C1 segment of cervical spinal cord (tissue), 14 donors: ENCODE measurements at regions not wholly inside any gene's neighbourhood (a gene's known extent, or its start where the extent isn't known, plus 50 kb on each side); places are given as distances from the start of the nearest gene placed in this dataset.

Experiments used
- DNase-seq, 14 donors: peaks; one replicate each; lab custom pipeline; 2025; lab: John Stamatoyannopoulos, UW

DNA sequence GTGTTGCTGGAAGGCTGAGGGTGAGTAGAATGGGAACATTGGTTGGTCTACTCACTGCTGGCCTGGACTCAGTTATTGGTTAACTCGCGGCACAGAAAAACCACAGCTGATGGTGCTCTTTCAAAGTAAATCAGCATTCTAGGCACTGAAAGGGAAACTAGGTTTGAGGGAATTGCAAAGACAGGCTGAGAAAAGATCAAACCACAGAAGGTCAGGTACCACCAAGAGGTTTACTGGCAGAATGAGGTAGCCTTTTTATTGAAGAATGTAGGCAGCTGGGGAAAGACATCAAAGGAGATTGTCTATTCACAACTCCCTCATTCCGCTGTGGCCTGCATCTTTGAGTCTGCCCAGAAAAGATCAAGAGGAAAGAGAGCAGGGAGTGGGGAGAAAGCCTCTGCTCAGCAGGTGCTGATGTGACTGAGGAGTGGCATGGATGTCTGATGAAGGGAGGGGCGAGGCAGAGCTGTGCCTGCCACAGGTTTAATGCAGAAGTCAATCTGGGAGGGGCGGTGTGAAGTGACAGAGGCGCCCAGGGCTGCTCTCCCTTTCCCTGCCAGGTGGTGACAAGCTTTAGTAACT is 255.5 kb downstream of the MAN2A1 start:
- DNase-seq = no peak

DNA sequence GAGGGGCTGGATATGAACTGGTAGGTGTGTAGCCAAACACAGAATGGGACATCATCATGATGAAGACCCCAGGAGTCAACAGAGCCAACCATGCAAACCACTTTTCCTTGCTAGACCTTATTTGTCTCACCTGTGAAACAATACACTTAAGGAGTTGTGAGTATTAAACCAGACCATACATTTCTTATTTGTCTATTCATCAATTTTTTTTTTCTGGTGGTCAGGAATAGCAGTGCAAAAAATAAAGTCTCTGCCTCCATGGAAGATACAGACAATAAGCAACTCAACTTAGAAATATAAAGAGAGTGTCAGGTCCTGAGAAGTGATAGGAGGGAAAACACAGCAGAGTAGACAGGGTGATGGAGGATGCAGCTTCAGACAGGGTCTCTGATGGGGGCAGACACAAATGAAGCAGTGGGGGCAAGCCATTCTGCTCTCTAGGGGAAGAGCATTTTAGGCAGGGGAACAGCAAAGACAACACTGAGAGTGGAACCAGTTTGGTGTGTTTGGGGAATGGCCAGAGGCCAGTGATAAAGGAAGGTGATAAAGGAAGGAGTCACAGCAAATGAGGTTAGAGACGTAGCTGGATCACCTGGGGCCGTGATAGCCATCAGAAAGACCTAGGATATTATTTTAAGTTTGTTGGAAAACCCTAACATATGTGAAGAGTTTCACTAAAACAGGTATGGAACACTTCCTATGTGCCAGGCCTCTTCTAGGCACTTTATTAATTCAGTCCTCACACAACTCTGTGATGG is 256.2 kb downstream of the MAN2A1 start:
- DNase-seq = no peak

DNA sequence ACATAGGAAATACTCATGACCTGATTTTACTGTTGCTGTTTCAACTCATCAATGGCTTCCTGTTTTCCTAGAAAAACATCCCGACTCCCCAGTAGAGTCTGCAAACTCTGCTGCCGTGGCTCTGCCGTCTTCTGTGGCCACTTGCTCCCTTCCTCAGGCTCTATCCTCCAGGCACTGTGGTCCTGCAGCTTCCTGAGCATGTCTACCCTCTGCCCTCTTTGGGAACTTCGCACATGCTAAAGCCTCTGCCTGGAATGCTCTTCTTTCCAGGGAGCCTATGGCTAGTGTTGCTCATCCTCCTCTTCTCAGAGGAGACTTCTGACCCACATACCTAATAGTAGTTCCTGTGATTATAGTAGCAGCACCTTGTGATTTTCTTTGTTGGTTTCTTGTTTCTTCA is 256.9 kb downstream of the MAN2A1 start:
- no peak for DNase-seq

DNA sequence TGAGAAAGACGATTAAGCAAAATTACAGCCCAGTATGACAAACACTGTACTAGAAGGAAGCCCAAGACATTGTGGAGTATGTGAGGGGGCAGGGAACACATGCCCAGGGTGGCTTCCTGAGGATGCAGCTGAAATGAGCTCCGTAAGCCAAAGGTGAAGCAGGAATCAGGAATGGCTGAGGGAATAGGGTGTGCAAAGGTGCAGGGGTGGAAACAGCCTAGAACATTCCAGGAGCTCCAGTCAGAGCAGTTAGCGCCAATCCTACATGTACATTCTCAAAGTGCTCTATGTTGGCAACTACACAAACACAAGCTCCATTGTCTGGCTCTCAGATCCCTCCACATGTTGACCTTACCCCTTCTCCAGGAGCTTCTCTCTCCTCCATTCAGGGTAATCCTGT is 257.9 kb downstream of the MAN2A1 start:
- DNase-seq = no peak

DNA sequence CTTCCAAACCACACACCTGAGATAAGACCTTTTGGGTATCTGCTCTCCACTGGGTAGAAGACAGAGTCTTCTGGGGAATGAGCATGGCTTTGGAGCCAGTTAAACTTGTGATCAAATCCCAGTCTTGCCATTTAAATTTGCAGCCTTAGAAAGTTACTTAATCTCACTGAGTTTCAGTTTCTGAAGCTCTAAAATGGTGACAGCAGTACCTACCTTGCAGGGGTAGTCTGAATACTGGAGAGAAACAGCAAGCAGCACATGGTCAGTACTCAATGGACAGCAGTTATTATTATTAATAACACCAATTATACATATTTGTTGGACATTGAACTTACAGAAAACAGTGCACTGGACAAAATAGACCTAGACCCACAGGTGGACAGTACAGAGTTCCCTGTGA is 260.9 kb downstream of the MAN2A1 start:
- no peak for DNase-seq

DNA sequence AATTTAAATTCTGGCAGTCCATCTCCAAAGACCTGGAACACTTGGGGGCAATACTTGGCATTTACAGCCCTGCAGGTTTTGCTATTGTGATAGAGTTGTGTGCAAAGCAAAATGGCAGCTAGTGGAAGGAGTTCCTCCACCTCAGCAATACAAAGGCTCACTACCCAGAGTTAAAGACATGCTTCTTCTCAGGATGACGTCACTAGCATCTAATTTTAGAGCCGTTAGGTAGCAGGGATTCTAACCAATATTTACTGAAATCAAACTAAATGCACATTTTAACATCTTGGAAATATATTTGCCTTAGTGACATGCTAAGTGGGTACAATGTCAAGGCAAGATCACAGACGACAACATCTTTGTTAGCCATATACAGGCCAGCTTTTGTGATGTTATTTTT is 261.6 kb downstream of the MAN2A1 start:
- no peak for DNase-seq

DNA sequence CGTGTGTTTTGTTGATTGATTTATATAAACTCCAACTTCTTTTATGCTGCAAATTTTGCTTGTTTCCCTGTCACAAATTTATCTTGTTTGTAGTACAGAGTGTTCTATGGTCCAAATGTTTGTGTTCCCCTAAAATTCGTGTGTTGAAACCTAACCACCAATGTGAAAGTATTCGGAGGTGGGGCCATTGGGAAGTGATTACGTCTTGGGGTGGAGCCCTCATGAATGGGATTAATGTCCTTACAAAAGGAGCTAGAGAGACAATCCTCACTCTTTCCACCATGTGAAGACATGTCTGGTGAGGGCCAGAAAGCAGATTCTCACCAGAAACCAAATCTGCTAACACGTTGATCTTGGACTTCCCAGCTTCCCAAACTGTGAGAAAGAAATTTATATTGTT is 262.0 kb downstream of the MAN2A1 start:
- DNase-seq = no peak

DNA sequence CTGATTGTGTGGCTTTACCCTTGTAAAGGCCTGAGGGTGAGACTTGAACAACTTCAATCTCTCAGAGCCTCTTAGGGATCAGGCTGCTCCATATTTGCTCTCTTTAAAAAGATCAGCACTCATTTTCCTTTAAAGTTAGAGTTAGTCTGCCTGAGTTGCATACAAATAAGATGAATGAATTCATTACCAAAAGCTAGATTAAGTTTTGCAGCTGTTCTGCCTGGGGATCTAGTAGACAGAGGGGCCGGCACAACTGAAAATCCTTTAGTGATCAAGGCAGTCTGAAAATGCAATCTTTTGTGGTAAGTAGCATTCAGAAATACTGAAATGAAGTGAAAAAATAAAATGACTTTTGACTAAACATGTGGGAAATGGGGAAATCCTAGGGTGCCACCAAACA is 264.0 kb downstream of the MAN2A1 start:
- no peak for DNase-seq

DNA sequence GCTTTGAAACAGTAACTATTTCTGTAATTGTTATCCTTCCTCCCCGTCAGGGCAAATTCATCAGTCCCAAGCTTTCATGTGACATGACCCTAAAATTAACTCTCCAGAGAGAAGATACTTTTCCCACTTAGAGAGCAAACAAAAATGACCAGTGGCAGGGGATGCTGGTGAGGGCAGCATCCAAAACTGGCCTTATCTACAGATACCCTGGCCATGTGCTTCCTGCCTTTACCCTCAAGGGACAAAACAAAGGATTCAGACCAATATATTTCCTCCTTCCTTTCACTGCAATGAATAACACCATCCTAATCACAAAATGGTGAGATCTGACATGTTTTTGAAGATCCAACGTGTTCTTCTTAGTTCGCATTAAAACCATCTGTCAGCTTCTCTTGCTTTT is 267.2 kb downstream of the MAN2A1 start:
- DNase-seq = no peak

DNA sequence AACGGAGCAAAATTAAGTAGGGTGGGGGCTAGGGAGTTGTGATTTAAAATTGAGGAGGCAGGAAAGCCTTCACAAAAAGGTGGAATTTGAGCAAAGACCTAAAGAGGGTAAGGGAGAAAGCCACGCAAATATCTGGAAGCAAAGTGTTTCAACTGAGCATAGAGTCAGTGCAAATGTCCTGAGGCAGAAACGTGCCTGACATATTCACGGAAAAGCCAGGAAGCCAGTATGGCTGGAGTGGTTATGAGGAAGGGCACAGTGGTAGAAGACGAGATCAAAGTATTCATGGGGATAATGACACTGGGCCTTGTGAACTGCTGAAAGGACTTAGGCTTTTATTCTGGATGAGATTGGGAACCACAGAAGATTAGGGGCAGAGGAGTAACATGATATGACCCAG is 268.4 kb downstream of the MAN2A1 start:
- no peak for DNase-seq

DNA sequence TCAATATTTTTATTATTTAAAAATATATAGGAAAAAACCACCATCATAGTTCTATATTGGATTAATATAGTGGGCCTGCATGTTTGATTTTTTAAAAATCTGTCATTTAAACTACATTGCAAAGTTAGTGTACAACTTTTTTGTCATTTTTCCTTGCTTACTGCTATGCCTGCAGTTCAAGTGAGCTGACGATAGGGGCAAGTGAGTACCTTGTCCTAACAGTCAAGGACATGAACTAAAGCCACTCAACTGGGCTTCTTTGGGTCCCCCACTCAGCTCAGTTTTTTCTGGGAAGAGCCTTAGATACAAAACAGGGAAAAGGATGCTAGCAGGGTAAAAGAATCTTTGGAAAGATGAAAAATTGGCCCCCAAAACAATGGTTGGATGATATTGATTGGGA is 269.9 kb downstream of the MAN2A1 start:
- no peak for DNase-seq

DNA sequence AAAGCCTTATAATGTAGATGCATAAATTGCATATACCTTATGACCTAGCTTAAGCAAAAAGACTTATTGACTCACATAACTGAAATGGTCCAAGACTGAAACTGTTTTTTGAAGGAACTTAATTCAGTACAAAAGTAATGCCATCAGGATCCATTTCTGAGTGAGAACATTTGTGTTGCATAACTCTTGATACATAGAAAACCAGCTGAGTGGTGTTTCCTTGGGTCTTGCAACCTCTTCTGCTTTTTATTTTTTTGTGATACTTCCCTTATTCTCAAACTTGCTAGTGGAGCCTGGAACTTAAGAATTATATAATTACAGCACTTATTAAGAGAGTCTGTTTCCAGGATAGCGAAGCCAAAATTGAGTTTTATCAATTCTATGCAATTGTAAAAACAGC is 272.0 kb downstream of the MAN2A1 start:
- no peak for DNase-seq

DNA sequence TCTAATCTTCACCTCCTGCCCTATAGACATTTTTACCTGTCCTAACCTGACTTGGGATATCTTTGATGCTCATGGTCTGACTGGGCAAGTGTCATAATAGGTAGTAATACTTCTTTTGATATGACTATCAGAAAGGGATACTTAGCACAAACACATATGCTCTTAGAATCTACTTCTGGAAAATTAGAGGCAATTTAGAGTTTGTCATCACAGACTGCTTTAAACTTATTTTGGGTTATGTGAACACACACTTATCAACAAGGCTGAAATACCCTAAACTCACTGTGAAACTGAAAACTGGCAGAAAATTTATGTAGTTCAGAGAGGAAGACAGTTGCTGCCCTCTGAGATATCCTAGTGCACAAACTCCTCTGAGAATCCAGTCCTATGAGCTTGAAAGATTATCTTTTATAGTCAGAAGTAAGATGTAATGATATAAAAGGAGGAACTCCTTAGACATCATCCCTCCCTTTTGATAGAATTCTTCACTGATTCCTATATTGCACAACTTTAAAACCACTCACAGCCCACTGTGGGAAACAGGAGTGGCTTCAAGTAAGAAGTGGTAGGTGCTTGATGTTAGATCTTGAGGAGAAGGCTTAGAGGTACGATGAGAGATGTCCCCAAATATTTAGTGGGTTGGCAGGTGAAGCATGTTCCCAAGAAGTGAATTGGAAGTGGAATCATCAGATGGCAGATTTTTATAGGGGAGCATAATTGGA is 273.3 kb downstream of the MAN2A1 start:
- no peak for DNase-seq

DNA sequence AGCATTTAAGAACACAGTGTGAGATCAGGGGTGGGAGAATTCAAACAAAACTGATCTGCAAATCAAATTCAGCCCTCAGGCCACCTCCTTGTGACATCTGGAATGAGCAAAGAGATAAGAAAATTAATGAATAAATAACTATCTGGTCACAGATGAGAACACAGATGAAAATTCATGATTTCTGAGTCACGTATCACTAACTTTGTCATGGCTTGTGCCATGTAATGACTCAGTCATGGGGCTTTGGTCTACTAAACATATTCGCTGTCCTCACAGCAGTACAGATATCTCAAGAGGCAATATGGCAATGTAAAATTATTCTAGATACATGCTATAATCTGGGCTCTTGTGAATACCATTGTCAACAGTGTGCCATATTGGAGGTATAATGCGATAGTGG is 274.4 kb downstream of the MAN2A1 start:
- no peak for DNase-seq

DNA sequence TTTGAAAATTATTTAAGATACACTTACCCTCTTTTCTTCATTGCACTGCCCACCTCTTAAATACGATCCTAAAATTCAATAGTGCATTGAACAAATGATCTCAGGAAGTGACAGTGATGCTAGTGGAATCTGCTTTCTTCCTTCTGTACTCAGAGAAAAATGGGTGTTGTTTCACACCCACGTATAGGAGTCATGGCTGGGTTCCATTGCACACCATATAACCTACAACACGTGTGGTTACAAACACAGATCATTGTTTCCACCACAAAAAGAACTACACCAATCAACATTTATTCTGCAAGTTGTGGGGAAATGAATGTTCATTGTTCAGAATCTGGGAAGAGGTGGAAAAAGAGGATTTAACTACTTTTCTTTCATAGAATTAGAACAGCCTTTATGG is 275.9 kb downstream of the MAN2A1 start:
- no peak for DNase-seq

DNA sequence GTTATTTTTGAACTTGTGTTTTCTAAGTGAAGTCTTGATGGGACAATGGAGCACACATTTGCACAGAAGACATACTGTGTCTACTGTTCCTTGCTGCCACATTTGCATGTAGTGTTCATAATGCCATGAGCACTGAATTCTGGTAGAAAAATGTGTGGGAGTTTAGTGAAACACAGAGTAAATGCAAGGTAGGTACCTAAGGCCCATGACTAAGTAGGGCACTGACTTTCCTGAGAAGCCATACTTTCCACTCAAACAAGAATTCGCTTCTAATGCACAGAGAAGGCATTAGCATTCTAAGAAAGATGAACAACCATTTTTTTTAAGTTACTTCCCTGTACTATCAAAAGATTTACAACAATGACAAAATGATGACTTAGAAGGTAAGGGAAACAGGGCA is 282.2 kb downstream of the MAN2A1 start:
- no peak for DNase-seq

DNA sequence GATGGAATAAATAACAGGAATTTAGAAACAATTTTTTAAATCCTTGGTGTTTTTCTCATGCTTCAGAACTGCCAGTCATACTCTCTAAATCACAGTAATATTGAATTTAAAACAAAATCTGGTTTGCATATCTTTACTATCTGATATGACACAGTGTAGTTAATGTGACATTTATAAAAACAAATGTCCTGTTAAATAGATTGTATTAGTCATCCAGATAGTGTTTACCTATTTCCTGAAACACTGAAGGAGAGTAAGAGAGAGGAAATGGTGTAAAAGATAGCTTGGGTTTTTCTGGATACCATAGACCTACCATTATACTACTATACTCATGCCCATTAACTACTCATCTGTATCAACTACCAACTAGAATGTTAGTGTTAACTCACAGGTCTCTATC is 292.3 kb downstream of the MAN2A1 start:
- DNase-seq = no peak

DNA sequence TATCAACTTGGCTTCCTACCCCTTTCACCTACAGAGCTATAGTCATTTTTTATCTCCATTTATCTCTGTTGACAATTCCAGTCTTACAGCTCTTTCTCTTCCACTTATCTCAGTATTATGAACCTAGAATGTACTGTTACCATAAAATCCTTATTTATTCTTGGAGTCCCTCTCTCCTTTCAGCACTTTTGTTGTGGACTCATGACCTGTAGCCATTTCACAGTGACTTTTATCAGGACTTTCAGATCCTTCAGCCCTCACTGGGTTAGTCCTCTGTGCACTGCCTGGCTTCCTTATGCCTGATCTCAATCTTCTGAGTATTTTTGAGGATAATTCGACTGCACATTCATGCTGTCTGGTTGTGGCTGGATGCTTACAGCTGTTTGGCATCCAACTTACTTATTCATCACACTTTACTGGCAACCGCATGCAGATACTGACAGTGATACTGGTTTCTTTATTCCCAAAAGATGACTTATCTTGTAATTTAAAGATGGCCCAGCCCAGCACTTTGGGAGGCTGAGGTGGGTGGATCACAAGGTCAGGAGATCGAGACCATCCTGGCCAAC is 293.3 kb downstream of the MAN2A1 start:
- DNase-seq = no peak

DNA sequence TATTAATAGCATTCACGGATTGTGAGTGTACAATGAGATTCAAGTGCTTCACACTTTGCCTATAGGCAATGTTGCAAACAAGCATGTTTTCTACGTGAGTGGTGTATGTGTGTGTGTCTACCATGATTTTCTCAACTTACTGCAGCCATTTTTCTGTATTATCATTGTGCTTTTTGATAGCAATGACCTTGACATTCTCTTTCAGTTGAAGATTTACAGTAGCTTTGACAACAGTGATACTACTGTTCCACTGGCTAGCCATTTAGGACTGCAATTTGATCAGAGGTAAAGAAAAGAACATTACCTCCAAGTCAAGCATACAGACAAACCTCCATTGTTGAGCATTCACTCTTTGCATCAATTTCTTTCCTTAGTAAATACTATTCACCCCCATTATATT is 297.0 kb downstream of the MAN2A1 start:
- no peak for DNase-seq

DNA sequence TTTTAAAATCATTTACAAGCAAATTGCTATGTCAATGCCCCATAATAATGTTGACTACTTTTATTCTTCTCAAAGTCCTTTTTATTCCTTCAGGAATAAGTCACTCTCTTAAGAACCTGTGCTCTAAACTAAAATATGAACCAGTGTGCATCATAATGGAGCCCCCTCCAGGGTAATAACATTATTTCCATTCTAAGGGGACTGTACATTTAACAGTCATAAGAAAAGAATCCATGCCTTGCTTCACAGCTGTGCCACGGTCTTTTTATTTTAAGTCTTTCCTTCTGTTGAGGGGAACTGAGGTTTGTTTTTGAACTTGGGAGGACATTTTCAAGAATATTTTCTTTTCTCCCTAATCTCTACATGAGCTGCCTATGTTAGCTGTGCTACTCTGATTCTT is 297.6 kb downstream of the MAN2A1 start:
- no peak for DNase-seq

DNA sequence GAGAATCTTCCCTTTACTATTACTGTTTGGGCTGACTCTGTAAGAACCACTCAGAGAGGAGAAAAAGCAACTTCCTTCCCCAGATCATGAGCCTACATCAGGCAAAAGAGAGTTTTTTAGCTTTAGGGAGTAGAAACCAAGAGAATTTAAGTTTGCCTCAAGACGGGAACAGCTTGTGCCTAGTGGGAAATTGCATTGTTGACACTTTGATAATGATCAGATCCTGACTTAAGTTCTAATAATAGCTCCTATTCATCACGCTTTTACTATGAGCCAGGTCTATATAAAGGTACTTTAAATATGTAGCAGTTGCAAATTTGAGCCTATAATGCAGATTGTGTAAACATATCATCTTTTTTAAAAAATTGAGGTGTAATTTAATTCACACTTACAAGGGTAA is 298.2 kb downstream of the MAN2A1 start:
- no peak for DNase-seq

DNA sequence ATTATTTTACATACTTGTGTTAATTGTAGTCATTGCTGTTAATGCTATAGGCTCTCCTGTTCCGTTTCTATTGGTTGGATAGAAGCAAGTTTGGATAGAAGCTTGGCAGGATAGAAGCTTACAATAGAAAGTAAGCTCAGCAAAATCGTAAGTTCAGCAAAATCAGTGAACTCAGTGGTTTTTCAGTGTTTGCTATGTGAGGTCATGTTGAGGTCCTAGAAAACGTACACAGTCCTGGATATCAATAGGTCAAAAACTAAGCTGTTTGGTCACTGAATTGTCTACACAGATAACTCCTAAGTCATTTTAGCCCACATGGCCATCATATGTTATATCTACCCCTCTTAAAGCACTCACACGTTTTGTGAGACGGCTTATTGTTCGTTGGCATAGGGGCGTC is 299.4 kb downstream of the MAN2A1 start:
- no peak for DNase-seq
